Activated CD8-positive, alpha-beta memory T cell treated with anti-CD3 and anti-CD28 coated beads, Interleukin-2, amount 10 ng/mL, durations not matched to agents 7 days and 5 days (primary cell): ENCODE measurements at regions not wholly inside any gene's neighbourhood (a gene's known extent, or its start where the extent isn't known, plus 50 kb on each side); places are given as distances from the start of the nearest gene placed in this dataset.

Source experiments
- ATAC-seq: fragments of 150-1000 bp; cut with Tn5 transposase; one replicate; pipeline ENCODE4 v1.10.0; 2021; ENCODE audit warnings: moderate library complexity
- CTCF ChIA-PET: fragments of 350-600 bp; sonication (Branson Sonifier 250); formaldehyde crosslinking; loops from one replicate; lab custom pipeline; 2021; ENCODE audit warnings: antibody characterized with exemption; lab: Charles Lee
- DNase-seq: peaks from one replicate; pipeline ENCODE4 v3.0.0-alpha.2; 2020
- H3K27ac Mint-ChIP-seq: one replicate; pipeline ENCODE4 v1.8.0; 2021; ENCODE audit warnings: mild to moderate bottlenecking, mixed read lengths
- H3K27me3 Mint-ChIP-seq: one replicate; pipeline ENCODE4 v1.8.0; 2021; ENCODE audit warnings: mixed read lengths
- H3K36me3 Mint-ChIP-seq: one replicate; pipeline ENCODE4 v1.8.0; 2021; ENCODE audit warnings: mild to moderate bottlenecking, mixed read lengths
- H3K4me1 Mint-ChIP-seq: one replicate; pipeline ENCODE4 v1.8.0; 2021; ENCODE audit warnings: mixed read lengths
- H3K4me3 Mint-ChIP-seq: one replicate; pipeline ENCODE4 v1.8.0; 2021; ENCODE audit warnings: mild to moderate bottlenecking, moderate library complexity, mixed read lengths
- H3K9me3 Mint-ChIP-seq: one replicate; pipeline ENCODE4 v1.8.0; 2022; ENCODE audit warnings: low read depth, mixed read lengths

- DNase-seq (peak; percentile 27), ATAC-seq (no peak)
- Mint-ChIP-seq H3K4me3 (no peak overlapping the region), H3K36me3 (peaks cover 12% of the 10 kb centered on the region), H3K4me1 (peaks cover 63% of the 10 kb centered on the region), H3K27ac (no peak overlapping the region), H3K9me3 (no peaks in the 10 kb centered on the region), H3K27me3 (no peaks in the 10 kb centered on the region)
- CTCF ChIA-PET = interaction anchor here (1.5 to 2.1 kb wide), 3 partner anchors 8 to 34 kb away, joined by 4 to 9 read pairs (median 7); no protein-coding TSS in a partner anchor
Observed at GRCh38 chr7:131015657-131015958, 281.6 kb upstream of the KLF14 start.

DNA sequence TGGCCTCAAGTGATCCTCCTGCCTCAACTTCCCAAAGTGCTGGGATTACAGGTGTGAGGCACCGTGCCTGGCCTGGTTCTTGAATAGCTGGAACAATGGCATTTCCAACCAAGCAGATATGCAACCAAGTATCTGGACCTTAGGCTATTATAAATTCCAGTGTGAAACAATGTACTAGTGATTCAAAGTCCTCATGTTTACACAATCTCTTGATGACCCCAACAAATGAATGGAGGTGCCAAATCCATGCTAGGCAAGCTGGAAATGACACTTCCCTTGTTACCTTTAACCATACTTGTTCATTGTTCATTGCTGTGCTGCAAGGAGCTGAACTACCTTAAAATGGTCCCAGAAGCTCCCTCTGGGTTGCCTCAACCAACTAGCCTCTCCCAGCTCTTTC lies 282.2 kb upstream of the KLF14 start:
- no peaks in the 10 kb centered on the region for H3K27me3 Mint-ChIP-seq
- ATAC-seq (no peak), DNase-seq (peak; percentile 22)
- no peak overlapping the region for H3K4me3 Mint-ChIP-seq
- CTCF ChIA-PET = interaction anchor here (0.6 to 2.1 kb wide), 4 partner anchors 9 to 119 kb away, joined by 3 to 9 read pairs (median 6); no protein-coding TSS in a partner anchor
- H3K36me3 Mint-ChIP-seq = peaks cover 12% of the 10 kb centered on the region
- H3K27ac Mint-ChIP-seq = no peak overlapping the region
- no peaks in the 10 kb centered on the region for H3K9me3 Mint-ChIP-seq
- peaks cover 62% of the 10 kb centered on the region for H3K4me1 Mint-ChIP-seq

DNA sequence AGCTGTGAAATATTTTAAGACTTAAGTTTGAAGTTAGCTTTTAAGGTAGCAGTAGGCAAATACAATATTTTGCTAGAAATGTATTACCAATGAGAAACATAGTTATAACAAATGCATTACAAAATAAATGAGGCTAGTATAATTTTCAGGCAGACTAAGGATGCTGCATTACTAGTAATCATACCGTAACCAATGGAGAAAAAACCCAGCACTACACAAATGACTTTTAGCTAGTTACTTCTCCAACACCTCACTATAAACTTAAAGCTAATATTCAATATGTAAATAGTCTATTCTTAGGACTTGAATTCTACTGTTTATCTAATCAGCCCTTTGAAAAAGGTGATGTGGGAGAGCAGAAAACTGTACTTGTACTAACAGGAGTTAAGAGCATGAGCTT lies 285.3 kb upstream of the KLF14 start:
- H3K36me3 Mint-ChIP-seq = peaks cover 30% of the 10 kb centered on the region
- H3K27me3 Mint-ChIP-seq = no peaks in the 10 kb centered on the region
- H3K4me3 Mint-ChIP-seq = no peak overlapping the region
- H3K9me3 Mint-ChIP-seq = peaks cover 9% of the 10 kb centered on the region
- no peak for DNase-seq
- peaks cover 59% of the 10 kb centered on the region for H3K4me1 Mint-ChIP-seq
- no peak for ATAC-seq
- CTCF ChIA-PET = interaction anchor here (0.8 to 2.4 kb wide), 5 partner anchors 9 to 122 kb away, joined by 3 to 8 read pairs (median 5); no protein-coding TSS in a partner anchor
- peak overlapping the region; percentile 77 for H3K27ac Mint-ChIP-seq

GRCh38 chr7:131020759-131021261 lies 286.8 kb upstream of the KLF14 start:
- DNase-seq = no peak
- Mint-ChIP-seq H3K36me3 (peaks cover 33% of the 10 kb centered on the region), H3K27ac (peak overlapping the region; percentile 85), H3K9me3 (peaks cover 9% of the 10 kb centered on the region), H3K4me3 (peak overlapping the region; percentile 26), H3K27me3 (no peaks in the 10 kb centered on the region), H3K4me1 (peaks cover 61% of the 10 kb centered on the region)
- CTCF ChIA-PET = interaction anchor here (0.5 to 2.4 kb wide), 3 partner anchors 51 to 128 kb away, joined by 3 to 8 read pairs (median 4); no protein-coding TSS in a partner anchor
- peak; percentile 44 for ATAC-seq

DNA sequence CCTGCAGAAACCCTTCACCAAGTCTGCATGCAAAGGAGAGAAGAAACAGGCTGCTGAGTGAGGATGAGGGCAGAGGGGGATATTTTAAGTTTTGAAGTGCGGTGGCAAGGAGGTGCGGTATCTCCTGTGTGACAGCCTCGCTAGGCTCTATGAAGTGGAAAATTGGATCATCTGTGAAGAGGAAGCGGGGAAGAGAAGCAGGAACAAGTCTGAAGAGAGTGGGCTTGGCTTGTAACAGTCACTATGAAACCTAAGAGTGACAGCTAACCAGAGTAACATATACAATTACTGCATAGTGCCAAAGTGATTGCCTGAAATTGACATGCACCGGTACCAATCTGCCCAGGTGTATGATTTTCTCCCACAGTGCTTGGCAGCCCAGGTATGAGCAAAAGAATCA lies 287.5 kb upstream of the KLF14 start:
- peak; percentile 67 for ATAC-seq
- DNase-seq = no peak
- H3K27me3 Mint-ChIP-seq = no peaks in the 10 kb centered on the region
- H3K27ac Mint-ChIP-seq = peak overlapping the region; percentile 85
- H3K9me3 Mint-ChIP-seq = peaks cover 9% of the 10 kb centered on the region
- peak overlapping the region; percentile 26 for H3K4me3 Mint-ChIP-seq
- peaks cover 67% of the 10 kb centered on the region for H3K4me1 Mint-ChIP-seq
- CTCF ChIA-PET = interaction anchor here (0.5 to 0.8 kb wide), 3 partner anchors 14 to 129 kb away, joined by 3 read pairs; no protein-coding TSS in a partner anchor
- peaks cover 33% of the 10 kb centered on the region for H3K36me3 Mint-ChIP-seq

DNA sequence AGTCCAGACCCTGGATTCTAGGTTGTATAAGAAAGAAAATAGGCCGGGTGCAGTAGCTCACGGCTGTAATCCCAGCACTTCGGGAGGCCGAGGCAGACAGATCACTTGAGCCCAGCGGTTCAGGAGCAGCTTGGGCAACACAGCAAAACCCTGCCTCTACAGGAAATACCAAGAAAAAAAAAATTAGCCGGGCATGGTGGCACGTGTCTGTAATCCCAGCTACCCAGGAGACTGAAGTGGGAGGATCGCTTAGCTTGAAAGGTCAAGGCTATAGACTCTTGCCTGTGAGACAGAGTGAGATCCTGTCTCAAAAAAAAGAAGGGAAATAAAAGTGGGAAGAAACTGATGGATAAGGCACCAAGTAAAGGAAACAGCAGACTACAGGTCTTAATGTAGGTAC lies 287.9 kb upstream of the KLF14 start:
- no peaks in the 10 kb centered on the region for H3K27me3 Mint-ChIP-seq
- H3K9me3 Mint-ChIP-seq = peaks cover 9% of the 10 kb centered on the region
- CTCF ChIA-PET = interaction anchor here (0.7 to 0.8 kb wide), 3 partner anchors 14 to 126 kb away, joined by 3 read pairs; no protein-coding TSS in a partner anchor
- ATAC-seq (peak; percentile 18), DNase-seq (no peak)
- H3K4me3 Mint-ChIP-seq = peak overlapping the region; percentile 26
- H3K36me3 Mint-ChIP-seq = peaks cover 32% of the 10 kb centered on the region
- H3K27ac Mint-ChIP-seq = peak overlapping the region; percentile 85
- peaks cover 72% of the 10 kb centered on the region for H3K4me1 Mint-ChIP-seq

- peak overlapping the region; percentile 86 for H3K27ac Mint-ChIP-seq
- H3K27me3 Mint-ChIP-seq = no peaks in the 10 kb centered on the region
- DNase-seq (no peak), ATAC-seq (no peak)
- H3K9me3 Mint-ChIP-seq = peaks cover 9% of the 10 kb centered on the region
- CTCF ChIA-PET = interaction anchor here (0.5 to 2.7 kb wide), 7 partner anchors 11 to 1554 kb away, joined by 3 to 14 read pairs (median 3); no protein-coding TSS in a partner anchor
- peaks cover 80% of the 10 kb centered on the region for H3K4me1 Mint-ChIP-seq
- H3K4me3 Mint-ChIP-seq = no peak overlapping the region
- H3K36me3 Mint-ChIP-seq = peaks cover 42% of the 10 kb centered on the region
Observed at GRCh38 chr7:131026297-131027000, 292.4 kb upstream of the KLF14 start.

DNA sequence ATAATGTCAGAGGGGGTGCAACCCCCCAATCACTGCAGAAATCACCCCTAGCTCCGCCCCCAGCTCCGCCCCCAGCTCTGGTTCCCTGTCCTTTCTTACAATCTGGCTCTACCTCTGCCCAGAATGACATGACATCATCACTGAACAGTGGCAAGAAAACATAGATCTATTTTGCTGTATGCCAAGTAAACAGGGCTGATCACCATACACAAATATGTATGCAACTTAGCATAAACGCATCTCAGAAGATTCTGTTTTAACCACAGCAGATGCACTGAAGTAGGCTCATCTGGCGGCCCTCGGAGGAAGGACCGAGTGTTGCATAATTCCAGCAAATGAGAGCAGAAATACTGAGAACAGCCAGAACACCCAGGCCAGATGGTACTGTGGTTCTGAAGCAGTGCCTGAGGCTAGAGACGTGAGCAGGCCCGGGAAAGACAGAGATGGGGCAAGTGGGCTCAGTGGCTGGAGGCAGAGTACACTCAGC lies 293.3 kb upstream of the KLF14 start:
- Mint-ChIP-seq H3K4me1 (peaks cover 81% of the 10 kb centered on the region), H3K9me3 (peaks cover 9% of the 10 kb centered on the region), H3K27me3 (no peaks in the 10 kb centered on the region), H3K4me3 (peak overlapping the region; percentile 47), H3K36me3 (peaks cover 40% of the 10 kb centered on the region), H3K27ac (peak overlapping the region; percentile 86)
- CTCF ChIA-PET = interaction anchor here (0.5 to 2.7 kb wide), 7 partner anchors 10 to 1555 kb away, joined by 3 to 14 read pairs (median 3); no protein-coding TSS in a partner anchor
- peak; percentile 43 for ATAC-seq
- DNase-seq = peak; percentile 69

DNA sequence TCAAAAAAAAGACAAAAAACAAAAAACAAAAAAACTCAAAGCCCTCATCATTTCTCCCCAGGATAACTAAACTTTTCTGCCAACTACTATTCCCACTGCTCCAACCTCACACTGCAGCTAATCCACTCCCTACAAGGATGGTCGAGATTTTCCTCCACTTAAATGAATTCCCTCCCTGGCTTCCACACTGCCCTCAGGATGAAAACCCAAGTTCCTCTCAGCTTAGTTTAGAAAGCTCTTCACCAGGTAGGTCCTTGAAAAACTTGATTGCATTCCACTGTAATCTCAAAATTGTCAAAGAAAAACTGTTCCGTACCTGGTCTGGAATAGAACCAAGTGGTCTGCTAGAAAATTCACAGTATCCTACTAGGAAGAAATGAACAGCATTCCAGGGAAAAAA lies 294.3 kb upstream of the KLF14 start:
- CTCF ChIA-PET = interaction anchor here (0.6 to 2.7 kb wide), 7 partner anchors 9 to 132 kb away, joined by 3 to 14 read pairs (median 6); no protein-coding TSS in a partner anchor
- H3K27ac Mint-ChIP-seq = peak overlapping the region; percentile 86
- H3K9me3 Mint-ChIP-seq = peaks cover 6% of the 10 kb centered on the region
- no peaks in the 10 kb centered on the region for H3K27me3 Mint-ChIP-seq
- DNase-seq = no peak
- H3K36me3 Mint-ChIP-seq = peaks cover 37% of the 10 kb centered on the region
- H3K4me3 Mint-ChIP-seq = peak overlapping the region; percentile 9
- no peak for ATAC-seq
- H3K4me1 Mint-ChIP-seq = peaks cover 81% of the 10 kb centered on the region

- no peak for DNase-seq
- no peak for ATAC-seq
- CTCF ChIA-PET = interaction anchor here (0.6 to 2.4 kb wide), 5 partner anchors 9 to 89 kb away, joined by 3 to 14 read pairs (median 6); no protein-coding TSS in a partner anchor
- Mint-ChIP-seq H3K4me1 (peaks cover 83% of the 10 kb centered on the region), H3K36me3 (peaks cover 32% of the 10 kb centered on the region), H3K4me3 (no peak overlapping the region), H3K27ac (peak overlapping the region; percentile 63), H3K27me3 (no peaks in the 10 kb centered on the region), H3K9me3 (peaks cover 3% of the 10 kb centered on the region)
Observed at GRCh38 chr7:131029002-131029401, 295.0 kb upstream of the KLF14 start.

- Mint-ChIP-seq H3K27me3 (no peaks in the 10 kb centered on the region), H3K9me3 (no peaks in the 10 kb centered on the region), H3K4me1 (peaks cover 82% of the 10 kb centered on the region), H3K27ac (peak overlapping the region; percentile 91), H3K4me3 (peak overlapping the region; percentile 63), H3K36me3 (peaks cover 26% of the 10 kb centered on the region)
- CTCF ChIA-PET = interaction anchor here (0.8 to 1.5 kb wide), 4 partner anchors 9 to 134 kb away, joined by 3 to 4 read pairs (median 4); no protein-coding TSS in a partner anchor
- DNase-seq (no peak), ATAC-seq (peak; percentile 82)
Observed at GRCh38 chr7:131031099-131031868, 296.4 kb upstream of the MKLN1 start.

DNA sequence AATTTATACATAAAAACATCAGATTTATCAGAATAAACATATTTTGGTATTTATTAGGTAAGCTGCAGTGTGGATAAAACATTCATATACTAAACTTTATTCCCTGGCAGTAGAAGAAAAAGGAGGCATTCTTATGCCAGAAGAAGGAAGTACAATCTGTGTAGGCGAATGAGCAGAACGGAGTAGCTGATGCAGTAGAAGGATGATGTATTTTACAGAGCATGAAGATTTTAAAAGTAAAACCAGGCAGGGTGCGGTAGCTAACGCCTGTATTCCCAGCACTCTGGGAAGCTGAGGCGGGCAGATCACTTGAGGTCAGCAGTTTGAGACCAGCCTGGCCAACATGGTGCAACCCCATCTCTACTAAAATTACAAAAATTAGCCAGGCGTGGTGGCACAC lies 294.9 kb upstream of the MKLN1 start:
- CTCF ChIA-PET = interaction anchor here (0.6 to 5.3 kb wide), 5 partner anchors 26 to 136 kb away, joined by 3 to 25 read pairs (median 4); no protein-coding TSS in a partner anchor
- Mint-ChIP-seq H3K27me3 (no peaks in the 10 kb centered on the region), H3K9me3 (no peaks in the 10 kb centered on the region), H3K36me3 (peaks cover 29% of the 10 kb centered on the region), H3K4me3 (no peak overlapping the region), H3K4me1 (peaks cover 78% of the 10 kb centered on the region), H3K27ac (peak overlapping the region; percentile 56)
- ATAC-seq = no peak
- no peak for DNase-seq
